ENCODE measurements at regions not wholly inside any gene's neighbourhood (a gene's known extent, or its start where the extent isn't known, plus 50 kb on each side); places are given as distances from the start of the nearest gene placed in this dataset.

DNA sequence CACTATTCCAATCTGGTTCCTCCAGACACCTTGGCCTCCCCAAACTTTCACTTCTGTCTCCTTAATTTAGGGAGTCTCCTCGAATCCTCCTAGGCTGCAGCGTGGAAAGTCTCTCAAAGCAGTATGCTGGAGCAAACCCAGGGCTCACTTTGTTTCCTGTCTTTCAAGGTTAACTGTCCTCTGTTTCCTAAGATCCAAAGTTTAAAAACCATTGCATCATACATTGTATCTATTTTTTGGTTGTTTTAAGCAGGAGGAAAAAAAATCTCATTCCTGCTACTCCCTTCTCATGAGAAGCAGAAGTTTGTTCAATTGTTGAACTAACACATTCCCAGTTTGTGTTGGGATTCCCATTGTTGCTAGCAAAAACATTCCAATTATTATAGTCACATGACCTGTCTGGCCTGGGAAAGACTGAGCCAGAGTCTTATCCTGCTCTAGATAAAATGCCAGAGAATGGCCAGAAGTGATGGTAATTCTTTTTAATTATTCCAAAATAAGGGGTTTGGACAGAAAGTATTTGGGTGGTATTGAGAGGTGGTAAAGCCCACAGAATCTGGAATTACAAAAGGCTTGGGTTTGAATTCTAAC is 67.3 kb downstream of the HSPB8 start:
- no peak for DNase-seq (ENCODE audit: low spot score)

GRCh38 chr12:119247007-119247719 is 68.4 kb downstream of the HSPB8 start:
- no peak for DNase-seq (ENCODE audit: low spot score)

- no peak for DNase-seq (ENCODE audit: low spot score)
Measured at GRCh38 chr12:119247720-119248043, 69.0 kb downstream of the HSPB8 start.

DNA sequence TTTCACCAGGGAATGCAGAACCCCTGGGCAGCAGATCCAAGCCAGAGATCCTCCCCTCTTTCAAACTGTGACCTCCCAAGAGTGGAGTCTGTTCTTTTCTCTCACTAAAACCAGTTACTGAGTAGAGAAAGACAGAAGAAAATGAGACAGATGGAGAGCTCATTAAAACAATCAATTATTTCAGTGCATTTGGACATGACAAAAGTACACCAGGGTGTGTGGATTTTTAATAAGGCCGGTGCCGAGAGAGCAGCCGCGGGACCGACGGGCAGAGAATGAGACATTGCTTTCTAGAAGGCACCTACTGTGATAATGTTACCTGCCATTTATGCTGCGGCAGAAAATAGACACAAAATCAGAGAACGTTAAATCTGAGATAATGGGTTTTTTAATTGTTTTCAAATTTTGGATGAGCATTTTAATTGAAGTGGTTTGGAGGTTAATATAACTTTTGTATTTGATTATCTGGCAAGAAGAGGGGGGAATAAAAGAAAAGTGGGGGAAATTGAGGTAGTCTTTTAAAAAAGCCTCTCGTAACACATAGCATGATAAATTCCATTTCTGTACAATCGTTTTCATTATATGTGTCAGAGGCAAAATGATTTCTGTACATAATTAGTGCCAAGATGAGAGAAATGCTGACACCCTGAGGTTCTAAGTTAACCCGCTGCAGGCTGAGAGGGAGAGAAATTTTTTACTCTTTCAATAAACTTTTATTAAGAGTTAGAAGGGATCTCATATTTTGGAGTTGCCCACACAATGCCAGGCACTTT is 70.8 kb downstream of the HSPB8 start:
- no peak for DNase-seq (ENCODE audit: low spot score)

- DNase-seq (ENCODE audit: low spot score): no peak
Measured at GRCh38 chr12:119255314-119255713, 76.6 kb downstream of the HSPB8 start.

- DNase-seq (ENCODE audit: low spot score): no peak
Measured at GRCh38 chr12:119258149-119258548, 76.4 kb upstream of the CCDC60 start.

GRCh38 chr12:119258556-119258955 is 76.0 kb upstream of the CCDC60 start:
- DNase-seq (ENCODE audit: low spot score): no peak

- DNase-seq (ENCODE audit: low spot score): peak; percentile 30
Measured at GRCh38 chr12:119259484-119259883, 75.0 kb upstream of the CCDC60 start.

DNA sequence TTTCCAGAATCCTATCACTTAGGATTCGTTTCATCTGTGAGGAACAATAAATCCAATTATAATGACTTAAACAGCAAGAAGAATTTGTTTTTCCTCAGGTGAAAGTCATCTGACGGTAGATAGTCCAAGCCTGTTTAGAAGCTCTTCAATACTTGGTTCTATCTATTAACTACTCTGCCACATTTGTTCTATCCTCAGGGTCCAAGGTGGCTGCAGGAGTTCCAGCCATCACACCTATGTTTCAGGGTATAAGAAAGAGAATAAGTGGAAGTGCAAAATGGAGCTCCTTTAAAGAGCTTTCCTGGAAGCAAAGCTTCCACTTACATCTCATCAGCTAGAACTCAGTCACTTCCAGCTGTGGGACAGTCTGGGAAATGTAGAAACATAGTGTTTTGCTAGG is 72.1 kb upstream of the CCDC60 start:
- DNase-seq (ENCODE audit: low spot score): no peak

- DNase-seq (ENCODE audit: low spot score): no peak
Measured at GRCh38 chr12:119263466-119263865, 71.1 kb upstream of the CCDC60 start.

DNA sequence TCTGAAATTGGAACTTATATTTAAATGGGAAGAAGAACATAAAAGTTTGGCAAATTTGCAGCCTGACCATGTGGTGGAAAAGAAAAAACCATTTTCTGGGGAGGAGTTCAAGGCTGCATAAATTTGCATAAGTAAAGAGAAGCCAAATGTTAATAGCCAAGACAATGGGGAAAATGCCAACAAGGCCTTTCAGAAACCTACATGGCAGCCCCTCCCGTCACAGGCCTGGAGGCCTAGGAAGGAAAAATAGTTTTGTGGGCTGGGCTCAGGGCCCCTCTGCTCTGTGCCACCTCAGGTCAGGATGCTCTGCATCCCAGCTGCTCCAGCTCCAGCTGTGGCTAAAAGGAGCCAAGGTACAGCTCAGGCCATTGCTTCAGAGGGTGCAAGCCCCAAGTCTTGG is 67.6 kb upstream of the CCDC60 start:
- no peak for DNase-seq (ENCODE audit: low spot score)

GRCh38 chr12:119274636-119275065 is 59.9 kb upstream of the CCDC60 start:
- DNase-seq (ENCODE audit: low spot score): no peak

DNA sequence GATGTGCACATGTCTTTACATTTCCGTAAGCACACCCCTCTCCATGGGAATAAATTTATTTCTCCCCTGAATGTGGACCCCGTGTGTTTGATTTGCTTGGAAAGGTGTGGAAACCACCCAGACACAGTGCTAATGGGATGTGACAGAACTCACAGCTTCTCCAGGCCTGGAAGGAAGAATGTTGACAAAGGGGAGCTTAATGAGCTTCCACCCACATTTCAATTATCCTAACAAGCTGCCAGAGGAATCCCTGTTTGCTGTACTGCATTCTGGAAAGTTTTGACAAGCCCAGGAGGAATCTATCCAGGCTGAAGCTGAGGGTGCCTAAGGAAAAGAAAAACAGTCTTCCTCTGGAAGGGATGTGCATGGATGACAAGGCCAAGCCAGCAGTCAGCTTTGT is 51.2 kb upstream of the CCDC60 start:
- DNase-seq (ENCODE audit: low spot score): no peak
